ENCODE measurements at regions not wholly inside any gene's neighbourhood (a gene's known extent, or its start where the extent isn't known, plus 50 kb on each side); places are given as distances from the start of the nearest gene placed in this dataset.

DNA sequence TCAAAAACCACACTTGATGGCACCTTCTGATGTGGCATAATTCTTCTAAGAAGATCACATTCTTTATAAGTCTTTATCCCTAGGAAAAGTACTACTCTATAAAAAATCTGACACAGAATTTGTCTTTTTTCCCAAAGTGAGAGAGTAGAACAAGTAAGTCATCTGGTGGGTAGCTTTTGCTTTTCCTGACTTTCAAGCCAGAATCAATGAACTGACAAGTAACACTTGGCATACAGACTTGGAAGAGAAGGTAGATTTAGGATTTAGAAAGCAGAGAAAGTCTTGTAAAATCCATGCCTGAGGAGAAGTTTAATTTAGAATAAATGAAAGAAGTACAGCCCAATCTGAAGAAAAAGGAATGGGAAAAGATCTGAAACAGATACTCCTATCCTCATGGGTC is 66.6 kb upstream of the TUSC7 start:
- H3K4me3 ChIP-seq, result no peak overlapping the region
- no peak for DNase-seq
- CTCF ChIA-PET, result no interaction called here
- no peaks in the 10 kb centered on the region for H3K79me2 ChIP-seq (ENCODE audit: low read depth)
- no peak overlapping the region for H3K27ac ChIP-seq
- H3K9me2 ChIP-seq (ENCODE audit: insufficient read depth), result no peaks in the 10 kb centered on the region
- H4K20me1 ChIP-seq (ENCODE audit: insufficient read depth), result 0 out of 2 replicates have a peak, but pooled peaks cover 3% of the 10 kb centered on the region
- H3K27me3 ChIP-seq (ENCODE audit: insufficient read depth, low read depth), result no peaks in the 10 kb centered on the region
- POLR2A ChIA-PET (ENCODE audit: unreplicated experiment), result no interaction called here
- H3K4me1 ChIP-seq (replicated peaks; ENCODE audit: insufficient read depth), result no peaks in the 10 kb centered on the region
- no peaks in the 10 kb centered on the region for H3F3A ChIP-seq (ENCODE audit: insufficient read depth, low read depth)
- no peak overlapping the region for H3K4me2 ChIP-seq
- no TSS peak for BruUV-seq (replicated peaks)
- H2AFZ ChIP-seq, result no peak overlapping the region
- H3K36me3 ChIP-seq (ENCODE audit: low read depth), result no peaks in the 10 kb centered on the region
- no peak for TF ChIP-seq EZH2 (IDR thresholded peaks at IDR 0.05; ENCODE audit: low read depth)
- TF ChIP-seq, protein P1, sequence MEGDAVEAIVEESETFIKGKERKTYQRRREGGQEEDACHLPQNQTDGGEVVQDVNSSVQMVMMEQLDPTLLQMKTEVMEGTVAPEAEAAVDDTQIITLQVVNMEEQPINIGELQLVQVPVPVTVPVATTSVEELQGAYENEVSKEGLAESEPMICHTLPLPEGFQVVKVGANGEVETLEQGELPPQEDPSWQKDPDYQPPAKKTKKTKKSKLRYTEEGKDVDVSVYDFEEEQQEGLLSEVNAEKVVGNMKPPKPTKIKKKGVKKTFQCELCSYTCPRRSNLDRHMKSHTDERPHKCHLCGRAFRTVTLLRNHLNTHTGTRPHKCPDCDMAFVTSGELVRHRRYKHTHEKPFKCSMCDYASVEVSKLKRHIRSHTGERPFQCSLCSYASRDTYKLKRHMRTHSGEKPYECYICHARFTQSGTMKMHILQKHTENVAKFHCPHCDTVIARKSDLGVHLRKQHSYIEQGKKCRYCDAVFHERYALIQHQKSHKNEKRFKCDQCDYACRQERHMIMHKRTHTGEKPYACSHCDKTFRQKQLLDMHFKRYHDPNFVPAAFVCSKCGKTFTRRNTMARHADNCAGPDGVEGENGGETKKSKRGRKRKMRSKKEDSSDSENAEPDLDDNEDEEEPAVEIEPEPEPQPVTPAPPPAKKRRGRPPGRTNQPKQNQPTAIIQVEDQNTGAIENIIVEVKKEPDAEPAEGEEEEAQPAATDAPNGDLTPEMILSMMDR (conservative IDR thresholded peaks at IDR 0.05), result no peak
- intact Hi-C loops (cut with micrococcal nuclease; ENCODE audit: unreplicated experiment), result no loop called here
- no peaks in the 10 kb centered on the region for H3K9me3 ChIP-seq (ENCODE audit: insufficient read depth, low read depth)

DNA sequence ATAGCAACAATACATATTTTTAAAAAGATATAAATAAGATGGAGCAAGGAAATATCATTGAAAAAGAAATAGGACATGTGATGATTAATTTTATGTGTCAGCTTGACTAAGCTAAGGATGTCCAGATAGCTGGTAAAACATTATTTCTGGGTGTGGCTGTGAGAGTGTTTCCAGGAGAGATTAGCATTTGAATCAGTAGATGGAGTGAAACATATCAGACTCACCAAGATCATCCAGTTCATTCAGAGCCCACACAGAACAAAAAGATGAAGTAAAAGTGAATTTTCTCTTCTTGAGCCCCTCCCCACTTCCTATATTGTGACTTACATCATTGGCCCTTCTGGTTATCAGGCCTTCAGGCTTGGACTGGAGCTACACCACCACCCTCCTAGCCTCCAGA is 61.6 kb upstream of the TUSC7 start:
- CTCF ChIA-PET, result no interaction called here
- H3K4me2 ChIP-seq, result no peak overlapping the region
- BruUV-seq (replicated peaks), result no TSS peak
- no peaks in the 10 kb centered on the region for H3K27me3 ChIP-seq (ENCODE audit: insufficient read depth, low read depth)
- TF ChIP-seq EZH2 (IDR thresholded peaks at IDR 0.05; ENCODE audit: low read depth), result no peak
- TF ChIP-seq, protein P1 (conservative IDR thresholded peaks at IDR 0.05), result no peak
- no peaks in the 10 kb centered on the region for H3K9me3 ChIP-seq (ENCODE audit: insufficient read depth, low read depth)
- H3K4me3 ChIP-seq, result no peak overlapping the region
- H3K27ac ChIP-seq, result no peak overlapping the region
- DNase-seq, result no peak
- H3K9me2 ChIP-seq (ENCODE audit: insufficient read depth), result no peaks in the 10 kb centered on the region
- H3K4me1 ChIP-seq (replicated peaks; ENCODE audit: insufficient read depth), result no peaks in the 10 kb centered on the region
- no peaks in the 10 kb centered on the region for H3F3A ChIP-seq (ENCODE audit: insufficient read depth, low read depth)
- no peak overlapping the region for H2AFZ ChIP-seq
- POLR2A ChIA-PET (ENCODE audit: unreplicated experiment), result no interaction called here
- intact Hi-C loops (cut with micrococcal nuclease; ENCODE audit: unreplicated experiment), result no loop called here
- H3K79me2 ChIP-seq (ENCODE audit: low read depth), result no peaks in the 10 kb centered on the region
- H3K36me3 ChIP-seq (ENCODE audit: low read depth), result no peaks in the 10 kb centered on the region
- no peaks in the 10 kb centered on the region for H4K20me1 ChIP-seq (ENCODE audit: insufficient read depth)
